ENCODE measurements at regions not wholly inside any gene's neighbourhood (a gene's known extent, or its start where the extent isn't known, plus 50 kb on each side); places are given as distances from the start of the nearest gene placed in this dataset.

GRCh38 chr9:135251996-135252760 is 164.7 kb downstream of the OLFM1 start:
- TF ChIP-seq FOXP2 (optimal IDR thresholded peaks at IDR 0.05; ENCODE audit: borderline replicate concordance, extremely low read depth, extremely low read length, insufficient read depth): no peak
- TF ChIP-seq POLR2AphosphoS5 (IDR thresholded peaks at IDR 0.05; ENCODE audit: low read depth, low read length): no peak
- TF ChIP-seq TAF1 (IDR thresholded peaks at IDR 0.05; ENCODE audit: borderline replicate concordance, insufficient read depth, low read length): no peak
- TF ChIP-seq REST (IDR thresholded peaks at IDR 0.05; ENCODE audit: insufficient read depth in 1 of 2, low read depth in 2 of 2, low read length in 2 of 2): no peak
- TF ChIP-seq SIN3A (IDR thresholded peaks at IDR 0.05; ENCODE audit: borderline replicate concordance, insufficient read depth, low read length): no peak

GRCh38 chr9:135252980-135253304 is 165.5 kb downstream of the OLFM1 start:
- TF ChIP-seq POLR2AphosphoS5 (IDR thresholded peaks at IDR 0.05; ENCODE audit: low read depth, low read length) (no peak), TAF1 (IDR thresholded peaks at IDR 0.05; ENCODE audit: borderline replicate concordance, insufficient read depth, low read length) (no peak), SIN3A (IDR thresholded peaks at IDR 0.05; ENCODE audit: borderline replicate concordance, insufficient read depth, low read length) (no peak), FOXP2 (optimal IDR thresholded peaks at IDR 0.05; ENCODE audit: borderline replicate concordance, extremely low read depth, extremely low read length, insufficient read depth) (no peak), REST (IDR thresholded peaks at IDR 0.05; ENCODE audit: insufficient read depth in 1 of 2, low read depth in 2 of 2, low read length in 2 of 2) (no peak)

GRCh38 chr9:135253305-135254004 is 166.0 kb downstream of the OLFM1 start:
- TF ChIP-seq TAF1 (IDR thresholded peaks at IDR 0.05; ENCODE audit: borderline replicate concordance, insufficient read depth, low read length): no peak
- no peak for TF ChIP-seq REST (IDR thresholded peaks at IDR 0.05; ENCODE audit: insufficient read depth in 1 of 2, low read depth in 2 of 2, low read length in 2 of 2)
- no peak for TF ChIP-seq SIN3A (IDR thresholded peaks at IDR 0.05; ENCODE audit: borderline replicate concordance, insufficient read depth, low read length)
- no peak for TF ChIP-seq POLR2AphosphoS5 (IDR thresholded peaks at IDR 0.05; ENCODE audit: low read depth, low read length)
- TF ChIP-seq FOXP2 (optimal IDR thresholded peaks at IDR 0.05; ENCODE audit: borderline replicate concordance, extremely low read depth, extremely low read length, insufficient read depth): no peak

- TF ChIP-seq REST (IDR thresholded peaks at IDR 0.05; ENCODE audit: insufficient read depth in 1 of 2, low read depth in 2 of 2, low read length in 2 of 2) (no peak), SIN3A (IDR thresholded peaks at IDR 0.05; ENCODE audit: borderline replicate concordance, insufficient read depth, low read length) (no peak), TAF1 (IDR thresholded peaks at IDR 0.05; ENCODE audit: borderline replicate concordance, insufficient read depth, low read length) (no peak), POLR2AphosphoS5 (IDR thresholded peaks at IDR 0.05; ENCODE audit: low read depth, low read length) (no peak), FOXP2 (optimal IDR thresholded peaks at IDR 0.05; ENCODE audit: borderline replicate concordance, extremely low read depth, extremely low read length, insufficient read depth) (no peak)
Observed at GRCh38 chr9:135254176-135255032, 166.9 kb downstream of the OLFM1 start.
